Vagina (tissue), 2 donors: ENCODE measurements at regions not wholly inside any gene's neighbourhood (a gene's known extent, or its start where the extent isn't known, plus 50 kb on each side); places are given as distances from the start of the nearest gene placed in this dataset.

Experiments used
- CTCF ChIP-seq, 3 experiments: fragments of 450-650 bp in 2 of 3; fragments of 200-600 bp in 1 of 3; sonication (generic) in 1 of 3; IDR thresholded peaks; one replicate each; pipeline ENCODE4 v1.5.1; 2017 to 2019; ENCODE audit warnings: antibody characterized with exemption in 3 of 3, mild to moderate bottlenecking in 2 of 3, moderate library complexity in 2 of 3
- POLR2AphosphoS5 ChIP-seq, 2 donors: sonication (generic); formaldehyde crosslinking; IDR thresholded peaks; one replicate each; pipeline ENCODE4 v1.9.0; 2017; ENCODE audit warnings: antibody characterized with exemption in 2 of 2, mild to moderate bottlenecking in 2 of 2, low read depth in 1 of 2; ENCODE audit not compliant: insufficient read depth in 1 of 2

DNA sequence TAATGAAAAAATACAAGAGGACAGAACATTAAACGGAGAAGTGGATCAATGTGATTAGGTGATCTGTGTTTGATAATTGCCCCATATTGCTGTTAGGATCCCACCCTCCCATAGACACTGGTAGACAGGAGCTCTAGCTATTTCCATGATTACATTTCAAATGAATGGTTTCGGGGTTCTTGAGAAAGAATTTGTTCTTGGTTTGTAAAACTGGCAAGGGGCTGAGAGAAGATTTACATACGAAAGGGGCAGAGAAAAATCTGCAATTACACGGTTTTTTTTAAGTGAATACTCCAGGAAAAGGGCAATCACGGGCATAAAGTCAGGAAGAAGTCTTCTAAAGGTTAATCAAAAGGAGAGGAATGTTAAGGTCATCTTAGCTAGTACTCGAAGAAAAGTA is 2125.7 kb upstream of the PCDH20 start:
- TF ChIP-seq CTCF (IDR thresholded peaks at IDR 0.05) (no peak), POLR2AphosphoS5 (IDR thresholded peaks at IDR 0.05; ENCODE audit: insufficient read depth in 1 of 2, low read depth in 1 of 2) (no peak)
